ENCODE measurements at regions not wholly inside any gene's neighbourhood (a gene's known extent, or its start where the extent isn't known, plus 50 kb on each side); places are given as distances from the start of the nearest gene placed in this dataset.

DNA sequence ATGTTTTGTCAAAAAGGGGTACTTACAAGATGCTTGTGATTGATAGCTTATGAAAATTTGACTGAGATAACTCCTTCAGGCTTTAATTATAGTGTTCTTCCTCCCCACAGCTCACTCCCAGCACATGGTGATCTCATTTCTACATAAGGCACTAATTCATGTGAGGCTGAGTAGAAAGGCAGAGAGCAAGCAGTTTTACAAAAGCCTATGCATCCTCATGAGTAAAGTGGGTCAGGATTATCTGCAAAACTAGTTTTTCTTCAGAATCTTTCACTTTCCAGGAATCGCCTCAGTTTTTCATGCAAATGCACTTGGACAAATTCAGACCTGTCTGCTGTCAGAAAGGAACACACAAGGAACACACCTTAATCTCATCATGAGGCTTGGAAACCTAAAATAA is 92.1 kb upstream of the FBN2 start:
- POLR2A ChIA-PET, result no interaction called here
- Mint-ChIP-seq H3K4me1 (ENCODE audit: low read depth, unreplicated experiment) (no peaks in the 10 kb centered on the region), H3K27me3 (ENCODE audit: insufficient read depth, unreplicated experiment) (peaks cover 4% of the 10 kb centered on the region), H3K4me3 (ENCODE audit: unreplicated experiment) (no peak overlapping the region), H3K9me3 (ENCODE audit: unreplicated experiment) (no peaks in the 10 kb centered on the region), H3K27ac (ENCODE audit: unreplicated experiment) (no peak overlapping the region), H3K36me3 (ENCODE audit: insufficient read depth, unreplicated experiment) (no peaks in the 10 kb centered on the region)
- Histone ChIP-seq H3K4me1 (no peaks in the 10 kb centered on the region), H3K4me3 (ENCODE audit: low read depth, low read length) (no peak overlapping the region), H3K27me3 (replicated peaks; ENCODE audit: control insufficient read depth, insufficient read depth, low read length) (no peaks in the 10 kb centered on the region), H3K9me3 (no peaks in the 10 kb centered on the region), H3K36me3 (ENCODE audit: control insufficient read depth, insufficient read depth, low read length) (no peaks in the 10 kb centered on the region)
- BruUV-seq (replicated peaks), result no TSS peak
- intact Hi-C loops (cut with micrococcal nuclease; ENCODE audit: unreplicated experiment), result no loop called here
- CTCF ChIA-PET, result no interaction called here
- no peak for DNase-seq
- TF ChIP-seq, protein P1, sequence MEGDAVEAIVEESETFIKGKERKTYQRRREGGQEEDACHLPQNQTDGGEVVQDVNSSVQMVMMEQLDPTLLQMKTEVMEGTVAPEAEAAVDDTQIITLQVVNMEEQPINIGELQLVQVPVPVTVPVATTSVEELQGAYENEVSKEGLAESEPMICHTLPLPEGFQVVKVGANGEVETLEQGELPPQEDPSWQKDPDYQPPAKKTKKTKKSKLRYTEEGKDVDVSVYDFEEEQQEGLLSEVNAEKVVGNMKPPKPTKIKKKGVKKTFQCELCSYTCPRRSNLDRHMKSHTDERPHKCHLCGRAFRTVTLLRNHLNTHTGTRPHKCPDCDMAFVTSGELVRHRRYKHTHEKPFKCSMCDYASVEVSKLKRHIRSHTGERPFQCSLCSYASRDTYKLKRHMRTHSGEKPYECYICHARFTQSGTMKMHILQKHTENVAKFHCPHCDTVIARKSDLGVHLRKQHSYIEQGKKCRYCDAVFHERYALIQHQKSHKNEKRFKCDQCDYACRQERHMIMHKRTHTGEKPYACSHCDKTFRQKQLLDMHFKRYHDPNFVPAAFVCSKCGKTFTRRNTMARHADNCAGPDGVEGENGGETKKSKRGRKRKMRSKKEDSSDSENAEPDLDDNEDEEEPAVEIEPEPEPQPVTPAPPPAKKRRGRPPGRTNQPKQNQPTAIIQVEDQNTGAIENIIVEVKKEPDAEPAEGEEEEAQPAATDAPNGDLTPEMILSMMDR (IDR thresholded peaks at IDR 0.05; ENCODE audit: insufficient read depth in 1 of 2, low read depth in 1 of 2, low read length in 1 of 2, severe bottlenecking in 1 of 2, unreplicated experiment in 1 of 2), result no peak

GRCh38 chr5:128631771-128632170 is 93.7 kb upstream of the FBN2 start:
- CTCF ChIA-PET, result no interaction called here
- DNase-seq, result no peak
- Mint-ChIP-seq H3K36me3 (ENCODE audit: insufficient read depth, unreplicated experiment) (no peaks in the 10 kb centered on the region), H3K9me3 (ENCODE audit: unreplicated experiment) (no peaks in the 10 kb centered on the region), H3K27me3 (ENCODE audit: insufficient read depth, unreplicated experiment) (no peaks in the 10 kb centered on the region), H3K27ac (ENCODE audit: unreplicated experiment) (no peak overlapping the region), H3K4me3 (ENCODE audit: unreplicated experiment) (no peak overlapping the region), H3K4me1 (ENCODE audit: low read depth, unreplicated experiment) (no peaks in the 10 kb centered on the region)
- TF ChIP-seq, protein P1 (IDR thresholded peaks at IDR 0.05; ENCODE audit: insufficient read depth in 1 of 2, low read depth in 1 of 2, low read length in 1 of 2, severe bottlenecking in 1 of 2, unreplicated experiment in 1 of 2), result no peak
- H3K4me3 ChIP-seq (ENCODE audit: low read depth, low read length), result no peak overlapping the region
- H3K27me3 ChIP-seq (replicated peaks; ENCODE audit: control insufficient read depth, insufficient read depth, low read length), result no peaks in the 10 kb centered on the region
- POLR2A ChIA-PET, result no interaction called here
- no peaks in the 10 kb centered on the region for H3K36me3 ChIP-seq (ENCODE audit: control insufficient read depth, insufficient read depth, low read length)
- no TSS peak for BruUV-seq (replicated peaks)
- intact Hi-C loops (cut with micrococcal nuclease; ENCODE audit: unreplicated experiment), result no loop called here
- H3K9me3 ChIP-seq, result no peaks in the 10 kb centered on the region
- no peaks in the 10 kb centered on the region for H3K4me1 ChIP-seq

DNA sequence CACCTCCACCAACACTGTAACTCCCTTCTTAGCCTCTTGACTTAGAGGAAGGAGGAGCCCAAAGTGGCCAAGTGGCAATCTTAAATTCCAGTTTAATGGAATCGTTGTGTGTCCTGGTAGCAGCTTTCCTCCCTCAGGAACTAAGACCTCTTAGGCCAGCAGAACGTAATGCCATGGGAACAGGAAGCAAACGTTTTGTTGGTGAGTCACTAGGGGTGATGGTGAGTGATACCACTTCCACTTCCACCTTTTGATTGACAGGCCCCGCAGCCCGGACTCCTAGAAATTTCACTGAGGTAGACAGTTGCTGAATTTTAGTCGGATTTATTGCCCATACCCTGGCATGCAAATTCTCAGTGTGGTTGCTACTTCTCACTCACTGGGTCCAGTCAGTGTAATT is 94.2 kb upstream of the FBN2 start:
- Mint-ChIP-seq H3K36me3 (ENCODE audit: insufficient read depth, unreplicated experiment) (no peaks in the 10 kb centered on the region), H3K4me3 (ENCODE audit: unreplicated experiment) (no peak overlapping the region)
- CTCF ChIA-PET, result no interaction called here

More for the DNA sequence above, 94.2 kb upstream of the FBN2 start:
- Mint-ChIP-seq H3K9me3 (ENCODE audit: unreplicated experiment) (no peaks in the 10 kb centered on the region), H3K4me1 (ENCODE audit: low read depth, unreplicated experiment) (no peaks in the 10 kb centered on the region), H3K27me3 (ENCODE audit: insufficient read depth, unreplicated experiment) (no peaks in the 10 kb centered on the region), H3K27ac (ENCODE audit: unreplicated experiment) (no peak overlapping the region)
- POLR2A ChIA-PET, result no interaction called here
- no peaks in the 10 kb centered on the region for H3K36me3 ChIP-seq (ENCODE audit: control insufficient read depth, insufficient read depth, low read length)
- H3K27me3 ChIP-seq (replicated peaks; ENCODE audit: control insufficient read depth, insufficient read depth, low read length), result no peaks in the 10 kb centered on the region
- TF ChIP-seq, protein P1 (IDR thresholded peaks at IDR 0.05; ENCODE audit: insufficient read depth in 1 of 2, low read depth in 1 of 2, low read length in 1 of 2, severe bottlenecking in 1 of 2, unreplicated experiment in 1 of 2), result no peak
- H3K4me3 ChIP-seq (ENCODE audit: low read depth, low read length), result no peak overlapping the region
- no peak for DNase-seq
- intact Hi-C loops (cut with micrococcal nuclease; ENCODE audit: unreplicated experiment), result no loop called here
- no peaks in the 10 kb centered on the region for H3K4me1 ChIP-seq
- no peaks in the 10 kb centered on the region for H3K9me3 ChIP-seq
- BruUV-seq (replicated peaks), result no TSS peak
